ENCODE measurements at regions not wholly inside any gene's neighbourhood (a gene's known extent, or its start where the extent isn't known, plus 50 kb on each side); places are given as distances from the start of the nearest gene placed in this dataset.

DNA sequence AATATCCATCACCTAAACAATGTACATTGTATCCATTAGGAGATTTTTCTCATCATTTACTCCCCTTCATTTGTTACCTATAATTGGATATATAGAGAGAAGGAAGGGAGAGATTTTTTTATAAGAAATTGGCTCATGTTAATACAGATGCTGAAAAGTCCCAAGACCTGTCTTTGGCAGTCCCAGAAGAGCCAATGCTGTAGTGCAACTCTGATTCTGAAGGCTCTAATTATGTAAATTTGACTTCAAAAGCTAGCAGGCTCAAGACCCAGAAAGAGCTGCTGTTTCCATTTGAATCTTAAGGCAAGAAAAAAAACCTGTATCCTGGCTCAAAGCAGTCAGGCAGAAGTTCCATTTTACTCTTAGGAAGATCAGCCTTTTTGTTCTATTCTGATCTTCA, 1245.5 kb upstream of the FAM98A start:
- DNase-seq (ENCODE audit: low read depth) = no peak

DNA sequence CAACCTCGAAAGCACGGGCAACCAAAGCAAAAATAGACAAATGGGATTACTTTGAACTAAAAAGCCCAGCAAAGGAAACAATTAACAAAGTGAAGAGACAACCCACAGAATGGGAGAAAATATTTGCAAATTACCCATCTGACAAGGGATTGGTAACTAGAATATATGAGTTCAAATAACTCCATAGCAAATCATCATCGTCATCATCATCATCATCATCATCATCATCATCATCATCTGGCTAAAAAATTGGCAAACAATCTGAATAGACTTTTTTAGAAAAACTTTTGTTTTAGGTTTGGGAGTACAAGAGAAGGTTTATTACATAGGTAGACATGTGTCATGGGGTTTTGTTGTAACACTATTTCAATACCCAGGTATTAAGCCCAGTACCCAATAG, 1239.3 kb upstream of the FAM98A start:
- DNase-seq (ENCODE audit: low read depth) = no peak
- TF ChIP-seq, protein P1, sequence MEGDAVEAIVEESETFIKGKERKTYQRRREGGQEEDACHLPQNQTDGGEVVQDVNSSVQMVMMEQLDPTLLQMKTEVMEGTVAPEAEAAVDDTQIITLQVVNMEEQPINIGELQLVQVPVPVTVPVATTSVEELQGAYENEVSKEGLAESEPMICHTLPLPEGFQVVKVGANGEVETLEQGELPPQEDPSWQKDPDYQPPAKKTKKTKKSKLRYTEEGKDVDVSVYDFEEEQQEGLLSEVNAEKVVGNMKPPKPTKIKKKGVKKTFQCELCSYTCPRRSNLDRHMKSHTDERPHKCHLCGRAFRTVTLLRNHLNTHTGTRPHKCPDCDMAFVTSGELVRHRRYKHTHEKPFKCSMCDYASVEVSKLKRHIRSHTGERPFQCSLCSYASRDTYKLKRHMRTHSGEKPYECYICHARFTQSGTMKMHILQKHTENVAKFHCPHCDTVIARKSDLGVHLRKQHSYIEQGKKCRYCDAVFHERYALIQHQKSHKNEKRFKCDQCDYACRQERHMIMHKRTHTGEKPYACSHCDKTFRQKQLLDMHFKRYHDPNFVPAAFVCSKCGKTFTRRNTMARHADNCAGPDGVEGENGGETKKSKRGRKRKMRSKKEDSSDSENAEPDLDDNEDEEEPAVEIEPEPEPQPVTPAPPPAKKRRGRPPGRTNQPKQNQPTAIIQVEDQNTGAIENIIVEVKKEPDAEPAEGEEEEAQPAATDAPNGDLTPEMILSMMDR (conservative IDR thresholded peaks at IDR 0.05; ENCODE audit: control insufficient read depth, insufficient read depth, low read depth, low read length) = no peak
- no peak overlapping the region for H3K4me3 ChIP-seq (ENCODE audit: control insufficient read depth, low read depth, low read length)

More for the DNA sequence above, 1245.5 kb upstream of the FAM98A start:
- no peak overlapping the region for H3K4me3 ChIP-seq (ENCODE audit: control insufficient read depth, low read depth, low read length)
- TF ChIP-seq, protein P1 (conservative IDR thresholded peaks at IDR 0.05; ENCODE audit: control insufficient read depth, insufficient read depth, low read depth, low read length) = no peak

DNA sequence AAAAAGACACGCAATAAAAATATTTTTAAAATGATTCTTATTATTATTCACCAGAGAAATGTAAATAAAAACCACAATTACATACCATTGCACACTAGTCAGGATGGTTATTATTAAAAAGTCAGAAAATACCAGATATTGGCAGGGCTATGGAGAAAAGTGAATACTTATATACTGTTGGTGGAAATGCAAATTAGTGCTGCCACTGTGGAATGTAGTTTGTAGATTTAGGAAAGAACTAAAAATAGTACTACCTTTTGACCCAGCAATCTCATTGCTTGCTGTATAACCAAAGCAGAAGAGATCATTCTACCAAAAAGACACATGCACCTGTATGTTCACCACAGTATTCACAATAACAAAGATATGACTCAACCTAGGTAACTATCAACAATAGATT, 1237.3 kb upstream of the FAM98A start:
- H3K4me3 ChIP-seq (ENCODE audit: control insufficient read depth, low read depth, low read length) = no peak overlapping the region
- TF ChIP-seq, protein P1 (conservative IDR thresholded peaks at IDR 0.05; ENCODE audit: control insufficient read depth, insufficient read depth, low read depth, low read length) = no peak
- DNase-seq (ENCODE audit: low read depth) = no peak

- TF ChIP-seq, protein P1 (conservative IDR thresholded peaks at IDR 0.05; ENCODE audit: control insufficient read depth, insufficient read depth, low read depth, low read length) = no peak
- H3K4me3 ChIP-seq (ENCODE audit: control insufficient read depth, low read depth, low read length) = no peak overlapping the region
- no peak for DNase-seq (ENCODE audit: low read depth)
These were observed 1232.0 kb upstream of the FAM98A start for GRCh38 chr2:34831096-34831495.

- TF ChIP-seq, protein P1 (conservative IDR thresholded peaks at IDR 0.05; ENCODE audit: control insufficient read depth, insufficient read depth, low read depth, low read length) = no peak
- no peak overlapping the region for H3K4me3 ChIP-seq (ENCODE audit: control insufficient read depth, low read depth, low read length)
- DNase-seq (ENCODE audit: low read depth) = no peak
These were observed 1229.4 kb upstream of the FAM98A start for GRCh38 chr2:34828481-34828880.

DNA sequence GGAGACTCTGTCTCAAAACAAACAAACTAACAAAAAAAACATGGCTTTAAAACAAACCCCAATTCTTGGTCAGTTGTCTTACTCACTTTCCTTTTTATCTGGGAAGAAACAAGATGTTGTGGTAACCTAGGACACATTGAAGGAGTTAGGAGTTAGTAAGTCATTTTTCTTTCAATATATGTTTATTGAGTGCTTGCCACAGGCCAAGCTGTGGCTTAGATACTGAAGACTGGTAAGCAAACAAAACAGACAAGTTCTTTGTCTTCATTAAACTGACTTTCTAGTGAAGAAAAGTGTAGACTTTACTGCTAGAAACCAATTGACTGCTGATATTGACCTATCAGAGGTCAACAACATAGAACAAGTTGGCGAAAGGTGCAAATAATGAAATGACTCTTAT, 1228.3 kb upstream of the FAM98A start:
- DNase-seq (ENCODE audit: low read depth) = no peak

More for the DNA sequence above, 1228.3 kb upstream of the FAM98A start:
- H3K4me3 ChIP-seq (ENCODE audit: control insufficient read depth, low read depth, low read length) = no peak overlapping the region
- TF ChIP-seq, protein P1 (conservative IDR thresholded peaks at IDR 0.05; ENCODE audit: control insufficient read depth, insufficient read depth, low read depth, low read length) = no peak
